Body of pancreas (tissue), 4 donors: ENCODE measurements at regions not wholly inside any gene's neighbourhood (a gene's known extent, or its start where the extent isn't known, plus 50 kb on each side); places are given as distances from the start of the nearest gene placed in this dataset.

ENCODE experiments used
- CTCF ChIP-seq, 7 experiments: fragments of 450-650 bp in 4 of 7; fragments of 200-600 bp in 3 of 7; sonication (generic) in 3 of 7; IDR thresholded peaks; one replicate each; pipeline ENCODE4 v1.5.1; 2016 to 2019; ENCODE audit warnings: antibody characterized with exemption in 7 of 7
- POLR2A ChIP-seq, 3 donors: fragments of 450-650 bp; IDR thresholded peaks; one replicate each; pipeline ENCODE4 v1.6.1; 2016; ENCODE audit warnings: antibody characterized with exemption in 3 of 3, mild to moderate bottlenecking in 2 of 3

- TF ChIP-seq CTCF (IDR thresholded peaks at IDR 0.05) (no peak), POLR2A (IDR thresholded peaks at IDR 0.05) (no peak)
Measured at GRCh38 chr12:94789510-94790225, 139.3 kb upstream of the TMCC3 start.
